ENCODE measurements at regions not wholly inside any gene's neighbourhood (a gene's known extent, or its start where the extent isn't known, plus 50 kb on each side); places are given as distances from the start of the nearest gene placed in this dataset.
"Not testable (repeated sequence)": the region's sequence is repeated elsewhere in the genome, so short reads cannot be mapped to it uniquely, and the experiment has no call there.

DNA sequence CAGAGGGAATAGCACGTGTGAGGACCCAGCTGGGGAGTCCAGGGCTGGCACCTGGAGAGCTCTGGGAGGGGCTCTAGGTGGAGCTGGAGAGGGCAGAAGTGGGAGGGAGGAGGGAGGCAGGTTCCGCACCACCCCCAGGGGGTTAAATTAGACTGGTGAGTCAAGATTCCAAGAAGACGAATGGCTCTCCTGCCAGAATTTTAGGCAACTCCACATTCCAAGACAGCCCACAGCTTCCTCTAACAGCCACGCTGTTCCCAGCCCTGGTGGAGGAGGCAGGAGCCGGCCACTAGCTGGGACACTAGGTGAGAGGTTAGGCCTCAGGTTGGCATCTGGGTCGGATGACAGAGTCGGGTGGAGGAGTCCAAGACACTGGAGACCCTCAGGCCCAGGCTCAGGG, 60.2 kb downstream of the TFAP2C start:
- no peak for DNase-seq (ENCODE audit: low read depth)

DNA sequence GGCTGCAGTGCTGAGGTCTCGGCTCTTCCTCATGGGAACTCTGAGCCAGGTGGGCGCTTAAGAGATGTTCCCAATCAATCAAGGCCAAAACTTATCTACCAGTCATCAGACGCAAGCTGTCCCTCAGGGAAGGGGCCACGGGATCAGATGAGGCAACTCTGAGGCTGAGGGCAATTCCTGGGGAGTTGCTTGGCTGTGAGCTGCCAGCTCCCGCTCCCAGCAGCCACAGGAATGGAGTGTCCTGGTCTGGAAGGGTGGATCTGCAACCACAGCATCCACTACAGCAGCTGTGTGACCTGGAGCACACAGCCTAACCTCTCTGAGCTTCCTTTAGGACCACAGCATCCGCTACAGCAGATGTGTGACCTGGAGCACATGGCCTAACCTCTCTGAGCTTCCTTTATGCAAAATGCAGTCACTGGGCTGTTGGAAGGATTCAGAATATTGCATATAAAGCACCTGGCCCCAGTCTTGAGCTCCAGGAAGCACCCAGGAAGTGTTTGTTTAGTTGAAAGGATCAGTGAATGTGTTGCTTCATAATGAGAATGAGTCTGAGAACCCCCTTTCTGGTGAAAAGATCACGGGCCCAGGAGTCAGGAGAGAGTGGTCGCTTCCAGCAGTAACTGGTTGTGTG, 60.9 kb downstream of the TFAP2C start:
- DNase-seq (ENCODE audit: low read depth): no peak

- DNase-seq (ENCODE audit: low read depth): no peak
Observed at GRCh38 chr20:56690531-56691175, 61.5 kb downstream of the TFAP2C start.

GRCh38 chr20:56691325-56691998, 62.4 kb downstream of the TFAP2C start:
- no peak for DNase-seq (ENCODE audit: low read depth)

DNA sequence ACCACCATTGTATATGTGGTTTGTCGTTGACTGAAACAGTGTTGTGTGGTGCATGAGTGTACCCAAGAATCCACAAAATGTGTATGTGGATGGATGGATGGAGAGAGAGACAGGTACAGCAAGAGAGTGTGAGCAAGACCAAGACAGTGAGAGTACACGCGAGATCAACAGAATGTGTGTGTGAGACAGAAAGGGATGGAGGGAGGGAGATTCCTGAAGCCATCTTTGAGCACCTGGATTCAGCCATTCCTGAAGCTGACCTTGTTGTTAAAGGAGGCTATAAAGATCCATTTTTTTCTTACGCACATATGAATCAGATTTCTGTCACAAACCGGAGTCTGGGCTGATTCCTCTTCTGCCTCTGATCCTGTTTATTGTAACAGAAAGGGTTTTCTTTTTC, 64.1 kb downstream of the TFAP2C start:
- no peak for DNase-seq (ENCODE audit: low read depth)

GRCh38 chr20:56697476-56697875, 68.4 kb downstream of the TFAP2C start:
- DNase-seq (ENCODE audit: low read depth): no peak

- no peak for DNase-seq (ENCODE audit: low read depth)
Observed at GRCh38 chr20:56698297-56698696, 69.2 kb downstream of the TFAP2C start.

DNA sequence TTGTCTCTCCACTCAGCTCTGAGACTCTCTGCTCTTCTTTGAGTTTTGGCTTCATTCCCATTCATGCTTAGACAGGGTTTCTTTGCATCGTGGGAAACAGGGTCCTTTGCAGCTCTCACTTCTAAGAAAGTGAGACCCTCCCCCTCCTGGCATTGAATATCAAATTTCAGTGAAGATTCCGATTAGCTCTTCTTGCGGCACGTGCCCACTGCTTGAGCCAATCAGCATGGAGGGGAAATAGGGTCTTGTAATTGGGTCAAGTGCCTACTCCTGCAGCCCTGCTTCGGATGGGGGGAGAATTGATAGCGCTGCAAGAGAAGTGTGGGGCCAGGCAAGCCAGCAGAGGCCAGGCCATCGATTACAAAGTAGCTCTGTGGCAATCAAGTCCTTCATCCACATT, 69.6 kb downstream of the TFAP2C start:
- no peak for DNase-seq (ENCODE audit: low read depth)

DNA sequence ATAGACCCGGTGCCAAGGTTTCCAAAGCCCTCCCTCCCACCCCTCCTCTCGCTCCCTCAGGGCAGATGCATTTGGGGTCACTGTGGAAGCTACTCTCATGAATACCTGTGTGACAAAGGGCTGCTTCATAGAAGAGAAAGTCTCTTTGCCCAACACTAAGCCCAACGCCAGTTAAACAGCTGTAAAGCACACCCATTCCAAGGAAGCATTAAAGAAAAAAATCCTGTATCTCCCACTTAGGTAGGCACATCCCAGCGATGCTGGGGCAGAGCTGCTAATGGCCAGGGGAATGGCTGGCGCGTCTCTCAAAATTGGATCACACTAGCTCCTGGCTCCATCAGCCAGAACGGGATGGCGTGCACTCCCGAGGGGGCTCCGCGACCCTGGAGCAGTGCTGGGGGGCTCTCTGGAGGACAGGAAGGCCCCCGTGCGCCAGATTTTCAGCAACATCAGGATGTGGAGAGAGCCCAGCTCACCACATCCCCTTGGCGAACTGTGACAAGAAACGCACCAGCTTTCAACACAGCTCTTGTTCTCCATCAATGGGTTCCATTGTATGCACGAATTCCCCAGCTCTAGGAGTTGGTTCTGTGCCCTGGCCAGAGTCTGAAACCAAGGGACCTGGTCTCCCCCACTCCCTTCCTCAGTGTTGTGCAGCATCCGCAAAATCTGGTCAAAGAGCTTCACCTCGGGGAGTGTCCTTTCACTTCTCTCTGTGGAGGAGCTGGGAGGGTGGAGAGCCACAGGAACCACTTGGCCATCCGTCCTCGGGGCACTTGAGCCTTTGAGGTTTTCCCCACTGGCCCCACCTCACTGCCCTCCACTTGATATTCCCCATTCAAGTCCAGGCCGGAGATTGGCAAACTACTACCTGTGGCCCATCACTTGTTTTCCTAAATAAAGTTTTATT, 74.1 kb downstream of the TFAP2C start:
- DNase-seq (ENCODE audit: low read depth): no peak

GRCh38 chr20:56706867-56707360, 77.8 kb downstream of the TFAP2C start:
- no peak for DNase-seq (ENCODE audit: low read depth)

- no peak for DNase-seq (ENCODE audit: low read depth)
Observed at GRCh38 chr20:56708991-56709390, 79.9 kb downstream of the TFAP2C start.

GRCh38 chr20:56710125-56710524, 81.0 kb downstream of the TFAP2C start:
- no peak for DNase-seq (ENCODE audit: low read depth)

DNA sequence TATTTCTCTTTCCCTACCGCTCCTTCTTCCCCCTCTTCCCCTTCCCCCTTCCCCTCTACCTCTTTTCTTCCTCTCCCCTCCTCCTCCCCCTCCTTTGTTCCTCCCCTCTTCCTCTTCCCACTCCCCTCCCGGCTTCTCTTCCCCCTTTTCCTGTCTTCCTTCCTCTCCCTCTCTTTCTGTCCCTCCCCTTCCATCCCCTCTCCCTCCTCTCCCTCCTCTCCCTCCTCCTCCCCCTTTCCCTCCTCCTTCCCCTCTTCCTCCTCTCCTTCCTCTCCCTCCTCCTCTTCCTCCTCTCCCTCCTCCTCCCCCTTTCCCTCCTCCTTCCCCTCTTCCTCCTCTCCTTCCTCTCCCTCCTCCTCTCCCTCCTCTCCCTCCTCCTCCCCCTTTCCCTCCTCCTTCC, 81.5 kb downstream of the TFAP2C start:
- not testable (repeated sequence) for DNase-seq (ENCODE audit: low read depth)

DNA sequence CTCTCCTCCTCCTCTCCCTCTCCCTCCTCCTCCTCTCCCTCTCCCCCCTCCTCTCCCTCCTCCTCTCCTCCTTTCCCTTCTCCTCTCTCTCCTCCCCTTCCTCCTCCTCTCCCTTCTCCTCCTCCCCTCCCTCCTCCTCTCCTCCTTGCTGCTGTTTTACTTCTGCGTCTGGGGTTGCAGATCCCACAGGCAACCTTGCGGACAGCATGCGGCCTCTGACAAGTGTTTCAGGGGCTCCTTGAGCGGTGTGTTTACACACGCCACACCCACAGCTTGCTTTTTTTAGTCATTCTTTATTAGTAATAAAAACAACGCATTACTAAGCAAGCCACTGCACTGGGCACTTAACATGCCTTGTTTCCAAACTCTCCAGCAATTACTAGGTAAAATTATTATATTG, 81.9 kb downstream of the TFAP2C start:
- no peak for DNase-seq (ENCODE audit: low read depth)

DNA sequence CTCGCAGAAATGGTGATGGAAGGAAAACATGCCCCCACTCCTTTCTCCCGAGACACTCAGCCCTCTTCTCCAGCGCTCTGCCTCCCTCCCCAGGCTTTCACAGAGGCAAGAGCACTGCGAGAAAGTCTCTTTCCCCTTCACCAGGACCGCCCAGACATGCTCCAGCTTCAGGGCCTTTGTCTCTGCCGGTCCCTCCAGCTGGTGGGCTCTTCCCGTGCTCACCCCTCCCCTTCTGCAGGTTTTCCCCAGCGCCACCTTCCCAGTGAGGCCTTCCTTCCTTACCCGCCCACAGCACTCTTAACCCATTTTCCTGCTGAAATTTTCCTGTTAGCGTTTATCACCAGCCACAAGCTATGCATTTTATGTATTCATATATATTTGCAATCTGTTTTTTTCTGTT, 86.2 kb downstream of the TFAP2C start:
- DNase-seq (ENCODE audit: low read depth): no peak

- no peak for DNase-seq (ENCODE audit: low read depth)
Observed at GRCh38 chr20:56715902-56716519, 86.9 kb downstream of the TFAP2C start.

DNA sequence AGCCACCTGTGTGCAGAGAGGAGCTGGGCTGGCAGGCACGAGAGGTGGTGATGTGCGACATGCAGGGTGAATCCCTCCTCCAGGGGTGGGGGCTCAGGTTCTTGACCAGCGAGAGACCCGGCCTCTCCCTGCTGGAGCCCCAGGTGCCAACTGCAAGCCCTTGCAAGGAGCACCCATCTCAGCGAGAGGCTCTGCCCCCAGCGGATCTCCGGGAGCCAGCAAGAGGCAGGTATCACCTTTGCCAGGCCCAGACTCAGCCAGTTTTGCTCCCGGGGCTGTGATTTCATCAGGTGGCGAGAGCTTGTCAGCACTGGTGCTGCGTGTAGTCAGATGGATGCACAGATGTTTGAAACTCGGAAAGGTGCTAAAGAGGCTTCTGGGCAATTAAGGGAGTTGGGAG, 87.7 kb downstream of the TFAP2C start:
- DNase-seq (ENCODE audit: low read depth): no peak

DNA sequence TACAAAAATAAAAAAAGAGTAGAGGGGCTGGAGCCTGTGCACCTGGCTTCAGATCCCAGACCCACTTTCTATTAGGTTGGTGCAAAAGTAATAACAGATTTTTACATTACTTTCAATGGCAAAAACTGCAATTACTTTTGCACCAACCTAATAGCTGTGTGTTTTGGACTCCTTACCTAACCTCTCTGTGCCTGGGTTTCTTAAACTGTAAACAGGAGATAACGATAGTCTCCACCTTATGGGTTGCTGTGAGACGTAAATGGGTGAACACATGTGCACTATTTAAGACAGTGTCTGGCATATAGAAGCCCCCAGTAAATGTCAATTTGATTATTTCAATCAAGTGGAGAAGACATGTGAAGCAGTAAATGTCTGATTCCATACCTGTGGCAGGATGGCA, 89.7 kb downstream of the TFAP2C start:
- no peak for DNase-seq (ENCODE audit: low read depth)

DNA sequence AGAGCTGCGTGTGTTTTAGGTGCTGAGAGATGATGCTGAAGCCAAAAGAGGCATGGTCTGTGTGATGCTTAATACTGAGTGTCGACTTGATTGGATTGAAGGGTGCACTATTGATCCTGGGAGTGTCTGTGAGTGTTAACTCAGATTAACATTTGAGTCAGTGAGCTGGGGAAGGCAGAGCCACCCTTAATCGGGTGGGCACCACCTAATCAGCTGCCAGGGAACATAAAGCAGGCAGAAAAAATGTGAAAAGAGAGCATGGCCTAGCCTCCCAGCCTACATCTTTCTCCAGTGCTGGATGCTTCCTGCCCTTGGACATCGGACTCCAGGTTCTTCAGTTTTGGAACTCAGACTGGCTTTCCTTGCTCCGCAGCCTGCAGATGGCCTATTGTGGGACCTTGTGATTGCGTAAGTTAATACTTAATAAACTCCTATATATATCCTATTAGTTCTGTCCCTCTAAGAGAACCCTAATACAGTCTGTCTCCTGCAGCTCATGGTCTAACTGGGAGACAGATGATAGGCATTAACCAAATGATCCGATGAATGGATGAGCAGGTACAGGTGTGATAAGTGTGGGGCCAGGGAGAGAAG, 91.6 kb downstream of the TFAP2C start:
- no peak for DNase-seq (ENCODE audit: low read depth)

- DNase-seq (ENCODE audit: low read depth): no peak
Observed at GRCh38 chr20:56722042-56722441, 92.9 kb downstream of the TFAP2C start.

DNA sequence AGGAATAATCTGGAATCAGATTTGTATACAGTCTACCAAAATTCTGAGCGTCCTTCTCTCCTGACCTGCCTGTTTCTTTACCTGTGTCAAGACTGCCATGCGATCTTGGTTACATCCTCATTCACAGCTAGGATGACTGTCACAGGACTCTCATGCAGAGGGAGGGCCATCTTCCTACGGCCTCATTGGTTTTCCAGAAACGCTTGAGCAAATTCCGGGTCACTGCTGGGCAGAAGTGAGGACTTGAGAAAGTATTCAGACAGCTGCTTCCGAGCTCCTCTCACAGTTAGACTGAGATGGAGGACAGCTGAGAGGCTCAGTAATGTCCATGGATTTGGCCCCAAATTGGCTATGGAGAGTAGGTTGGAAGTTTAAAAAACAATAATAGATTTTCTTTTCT, 94.2 kb downstream of the TFAP2C start:
- no peak for DNase-seq (ENCODE audit: low read depth)
